Inferior parietal cortex (tissue), 1 donor: ENCODE measurements at regions not wholly inside any gene's neighbourhood (a gene's known extent, or its start where the extent isn't known, plus 50 kb on each side); places are given as distances from the start of the nearest gene placed in this dataset.

Experiments used
- DNase-seq: peaks from one replicate; pipeline ENCODE4 v3.0.0-alpha.2; 2016; ENCODE audit errors: extremely low spot score

DNA sequence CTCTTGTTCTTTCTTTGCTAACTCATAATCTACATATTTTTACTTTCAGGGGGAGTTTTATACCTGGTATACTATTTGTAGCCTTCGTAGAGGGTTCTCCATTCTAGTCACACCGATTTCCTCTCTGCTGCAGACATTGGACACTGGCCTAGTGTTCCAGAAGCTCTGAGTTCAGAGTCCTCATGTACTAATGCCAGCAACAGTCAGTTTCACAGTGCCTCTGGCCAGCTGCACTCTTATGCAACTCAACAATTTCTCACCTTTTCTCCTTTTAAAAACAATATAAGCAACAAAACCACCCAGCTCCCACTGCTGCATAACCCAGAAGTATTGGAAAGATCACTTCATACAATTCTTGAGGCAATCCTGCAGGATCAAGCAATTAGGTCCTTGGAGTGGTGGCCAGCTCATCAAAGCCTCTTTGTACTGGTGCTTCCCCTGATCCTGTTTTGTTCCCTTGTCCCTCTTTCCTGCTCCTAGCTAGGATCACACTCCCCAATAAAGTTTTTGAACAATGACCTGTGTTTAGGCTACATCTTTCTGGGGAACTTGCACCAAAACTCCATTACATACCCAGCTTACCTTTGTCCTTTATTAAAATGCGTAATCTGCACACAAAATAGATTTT is 98.1 kb upstream of the TUT7 start:
- no peak for DNase-seq

DNA sequence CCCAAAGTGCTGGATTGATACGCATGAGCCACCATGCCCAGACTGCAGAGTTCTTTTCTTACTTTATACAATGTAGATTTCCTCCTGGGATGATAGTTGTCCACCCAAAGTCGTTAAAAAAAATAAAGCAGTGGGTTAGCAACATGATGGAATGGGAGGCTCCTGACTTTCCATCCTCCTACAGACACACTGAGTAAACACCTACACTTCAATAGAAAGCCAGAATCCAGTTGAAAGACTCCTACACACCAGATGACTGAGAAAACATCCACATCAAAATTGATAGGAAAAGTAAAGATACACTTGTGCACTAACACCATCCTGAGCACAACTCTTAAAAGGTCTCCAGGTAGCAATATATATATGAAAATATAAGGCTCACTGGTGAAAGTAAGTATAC is 95.0 kb upstream of the TUT7 start:
- DNase-seq, result no peak

DNA sequence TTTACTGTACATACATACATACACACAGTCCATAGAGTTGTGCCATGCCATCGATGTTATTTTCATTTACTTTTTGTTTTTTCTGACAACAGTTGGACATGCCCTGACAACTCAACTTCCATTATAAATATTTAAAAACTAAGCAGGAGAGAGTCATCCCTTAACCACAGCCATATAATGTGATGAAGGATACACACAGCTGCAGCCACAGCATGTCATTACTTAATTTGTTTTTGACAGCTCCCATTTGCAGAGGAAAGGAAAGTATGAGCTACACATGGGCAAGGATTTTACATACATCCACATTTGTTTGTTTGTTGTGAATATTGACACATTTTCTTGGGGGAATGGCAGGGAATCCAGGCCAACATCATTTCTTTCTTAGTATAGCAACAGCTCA is 91.5 kb upstream of the TUT7 start:
- DNase-seq, result no peak

DNA sequence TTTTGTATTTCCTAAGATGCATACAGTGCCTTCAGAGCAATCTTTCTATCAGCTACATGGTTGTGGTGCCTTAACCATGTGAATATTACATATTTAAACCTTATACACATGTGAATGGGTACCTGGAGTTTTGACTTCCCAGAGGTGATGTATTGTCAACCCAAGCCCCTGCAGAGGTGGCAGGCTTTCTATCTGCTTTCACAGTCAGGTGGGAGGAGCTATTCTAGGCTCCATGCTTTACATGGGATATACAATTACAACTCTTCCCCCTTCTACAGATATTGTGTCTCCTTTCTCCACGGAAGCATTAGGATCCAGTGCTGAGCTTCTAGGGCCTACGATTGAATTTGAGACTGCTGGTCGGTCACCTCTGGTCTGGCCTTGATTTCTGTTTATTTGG is 89.8 kb upstream of the TUT7 start:
- no peak for DNase-seq

DNA sequence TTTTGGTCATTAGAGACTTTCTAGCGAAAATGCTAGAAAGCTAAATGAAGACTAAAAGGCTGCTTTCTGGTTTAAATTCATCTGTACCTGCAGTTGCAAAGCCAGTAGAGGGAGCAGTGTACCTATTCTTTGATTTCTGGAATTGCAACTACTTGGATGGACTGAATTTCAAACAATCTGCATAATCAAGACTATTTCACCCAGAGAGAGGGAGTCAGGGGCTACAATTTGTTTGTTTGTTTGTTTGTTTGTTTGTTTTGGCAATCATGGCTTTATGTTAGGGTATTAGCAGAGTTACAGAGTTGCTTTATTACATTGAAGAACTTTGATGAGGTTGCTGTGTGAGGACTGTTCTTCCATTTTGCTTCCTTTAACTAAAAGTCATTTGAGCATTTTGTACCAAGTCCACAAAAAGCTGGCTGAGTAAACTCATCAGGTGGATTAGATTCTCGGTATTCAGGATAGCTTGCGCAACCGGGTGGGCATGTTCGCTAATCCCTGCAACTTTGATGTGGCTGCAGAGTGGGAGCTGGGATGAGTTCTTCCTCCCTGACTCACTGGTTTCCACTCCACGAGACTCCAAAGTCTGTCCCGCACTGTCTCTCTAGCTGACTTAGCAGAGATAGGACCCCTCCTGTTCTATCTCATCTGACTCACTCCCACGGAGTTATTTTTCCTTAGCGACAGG is 80.0 kb upstream of the TUT7 start:
- DNase-seq, result peak; percentile 75

DNA sequence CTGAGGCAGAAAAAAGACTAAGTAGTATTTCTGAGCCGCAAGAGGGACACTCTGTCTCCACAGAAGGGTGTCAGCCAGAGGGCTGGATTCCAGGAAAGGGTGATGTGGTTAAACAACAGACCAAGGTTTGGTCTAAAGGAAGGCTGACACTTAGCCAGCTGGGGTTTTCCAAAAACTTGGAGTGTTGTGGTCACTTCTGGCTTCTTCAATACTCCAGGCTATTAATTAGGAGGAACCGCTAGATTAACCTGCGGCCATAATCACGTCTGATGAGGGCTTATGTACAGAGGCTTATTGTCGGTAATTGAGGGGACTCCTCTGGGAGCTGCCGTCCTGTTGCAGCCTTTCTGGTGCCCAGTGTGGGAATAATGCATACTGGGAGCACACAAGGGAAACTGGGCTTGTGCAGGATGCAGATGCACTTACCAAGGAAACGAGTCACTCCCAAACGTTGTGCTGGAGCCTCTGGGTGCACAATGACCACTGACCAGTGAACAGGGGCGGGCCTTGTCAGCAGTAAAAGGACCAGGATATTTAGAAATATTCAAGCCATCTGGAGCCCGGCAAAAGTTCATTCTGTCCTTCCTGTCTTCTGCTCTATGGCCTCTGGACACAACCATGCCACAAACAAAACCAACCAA is 70.2 kb upstream of the TUT7 start:
- DNase-seq, result no peak

DNA sequence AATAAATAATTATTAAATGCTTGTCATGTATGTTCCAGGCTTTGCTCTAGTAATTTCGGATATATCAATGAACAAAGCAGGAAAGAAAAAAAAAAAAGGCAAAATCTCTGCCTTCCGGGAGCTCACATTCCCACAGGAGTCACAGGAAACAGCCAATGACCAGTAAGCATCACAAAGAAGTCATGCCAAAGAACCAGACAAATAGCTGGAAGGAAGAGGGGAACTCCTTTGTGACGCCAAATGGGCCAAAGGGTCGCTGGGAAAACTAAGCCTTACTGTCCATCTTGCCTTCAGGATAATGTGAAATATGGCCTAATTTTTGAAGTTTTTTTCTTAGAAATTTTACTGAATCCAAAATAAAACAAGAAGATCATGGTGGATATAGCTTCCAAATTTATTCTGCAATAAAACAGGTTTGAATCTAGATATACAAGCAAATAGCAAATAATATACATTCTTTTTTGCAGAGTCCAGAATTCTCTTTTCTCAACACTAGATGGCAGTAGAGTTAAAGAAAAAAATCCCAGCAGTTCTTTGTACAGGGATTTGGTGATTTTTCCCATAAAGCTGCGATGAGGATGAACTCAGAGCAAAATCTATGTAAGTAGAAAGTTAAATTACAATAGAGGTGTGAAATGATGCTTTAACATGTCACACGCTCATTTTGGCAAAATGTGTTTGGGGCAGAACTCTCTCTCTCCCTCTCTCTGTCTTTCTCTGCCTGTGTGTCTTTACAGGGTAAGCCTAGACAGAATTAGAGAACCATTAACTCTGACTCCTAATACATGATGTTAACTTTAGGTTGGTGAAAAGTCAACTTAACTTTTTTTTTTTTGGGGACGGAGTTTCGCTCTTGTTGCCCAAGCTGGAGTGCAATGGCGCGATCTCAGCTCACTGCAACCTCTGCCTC is 60.0 kb upstream of the TUT7 start:
- DNase-seq, result peak; percentile 71

DNA sequence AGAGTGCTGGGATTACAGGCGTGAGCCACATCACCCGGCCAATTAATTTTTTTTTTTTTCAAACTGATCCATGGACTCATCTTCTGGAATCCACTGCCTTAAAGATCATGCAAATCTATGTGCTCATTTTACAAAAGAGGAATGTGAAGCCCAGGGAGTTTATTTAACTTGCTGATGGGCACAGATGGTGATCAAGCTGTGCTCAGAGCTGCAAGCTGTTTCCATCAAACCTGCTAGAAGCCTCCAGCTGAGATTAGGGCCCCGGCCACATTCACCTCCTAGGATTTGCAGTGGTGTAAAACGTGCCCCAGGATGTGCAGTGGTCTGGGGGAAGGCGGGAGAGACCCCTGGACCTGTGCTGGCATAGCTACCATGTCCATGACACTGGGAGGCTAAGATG is 56.1 kb upstream of the TUT7 start:
- DNase-seq, result no peak

DNA sequence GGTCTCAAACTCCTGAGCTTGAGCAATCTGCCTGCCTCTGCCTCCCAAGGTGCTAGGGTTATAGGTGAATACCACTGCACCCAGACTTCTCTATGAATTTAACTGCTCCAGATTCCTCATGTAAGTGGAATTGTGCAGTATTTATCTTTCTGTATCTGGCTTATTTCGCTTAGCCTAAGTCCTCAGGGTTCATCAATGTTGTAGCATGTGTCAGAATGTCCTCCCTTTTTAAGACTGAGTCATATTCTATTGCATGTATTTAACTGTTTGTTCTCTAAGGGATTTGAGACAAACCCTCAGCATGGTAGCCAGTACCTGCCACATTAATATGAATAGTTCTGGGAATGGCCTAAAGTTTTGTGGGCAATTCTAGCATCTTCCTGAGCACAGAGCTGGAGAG is 53.9 kb upstream of the TUT7 start:
- no peak for DNase-seq

DNA sequence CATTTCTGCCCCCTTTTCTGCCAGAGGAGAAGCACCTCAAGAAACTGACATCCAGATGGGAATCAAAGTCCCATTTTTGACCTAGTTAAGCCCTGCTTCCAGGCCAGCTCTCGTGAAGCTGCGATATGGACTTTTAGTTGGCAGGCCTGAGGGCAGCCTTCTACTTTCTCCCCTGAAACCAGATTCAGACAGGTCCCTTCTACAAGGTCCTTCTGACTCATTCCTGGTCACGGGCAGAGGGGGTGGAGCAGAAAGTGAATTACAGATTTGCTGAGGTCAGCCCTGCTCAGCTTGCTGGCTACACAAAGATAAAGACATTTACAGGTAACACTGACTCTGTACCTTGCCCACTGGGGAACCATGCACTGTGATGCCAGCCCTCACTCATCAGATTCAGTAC is 52.8 kb upstream of the TUT7 start:
- no peak for DNase-seq

DNA sequence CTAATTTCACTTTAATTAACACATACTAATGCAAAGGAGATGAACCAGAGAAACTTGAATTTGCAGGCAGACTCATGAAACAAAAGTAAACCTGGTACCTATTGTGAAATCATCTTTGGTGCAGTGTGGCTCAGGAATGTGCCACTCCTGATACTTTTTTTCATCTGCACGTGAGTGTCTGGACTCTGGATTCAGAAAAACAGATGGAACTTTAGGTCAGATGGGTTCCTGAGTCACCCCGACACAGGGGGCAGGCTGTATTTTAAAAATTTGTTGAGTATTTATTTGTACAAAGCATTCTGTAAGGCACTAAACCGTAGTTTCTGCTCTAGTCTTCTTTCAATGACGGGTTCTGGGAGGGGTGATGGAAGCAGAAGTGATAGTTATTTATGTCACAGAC is 52.2 kb upstream of the TUT7 start:
- peak; percentile 45 for DNase-seq

DNA sequence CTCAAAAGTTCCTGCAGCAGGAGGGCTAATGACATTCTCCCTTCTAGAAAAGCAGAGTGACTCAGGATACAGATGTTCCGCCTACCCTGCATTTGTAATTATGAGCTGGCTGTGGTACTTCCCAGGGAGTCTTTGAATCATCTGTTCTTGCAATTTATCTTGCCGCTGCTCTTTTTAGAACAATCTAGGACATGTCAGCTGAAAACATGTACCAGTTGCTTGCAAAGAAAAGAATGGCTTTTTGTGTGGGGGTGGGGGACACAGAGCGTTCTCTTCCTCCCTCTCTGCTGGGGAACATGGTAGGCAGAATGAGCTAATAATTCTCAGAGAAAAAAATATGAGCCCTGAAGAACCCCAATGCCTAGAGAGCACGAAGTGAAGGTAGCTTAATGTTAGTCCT is 51.7 kb upstream of the TUT7 start:
- DNase-seq, result peak; percentile 67

DNA sequence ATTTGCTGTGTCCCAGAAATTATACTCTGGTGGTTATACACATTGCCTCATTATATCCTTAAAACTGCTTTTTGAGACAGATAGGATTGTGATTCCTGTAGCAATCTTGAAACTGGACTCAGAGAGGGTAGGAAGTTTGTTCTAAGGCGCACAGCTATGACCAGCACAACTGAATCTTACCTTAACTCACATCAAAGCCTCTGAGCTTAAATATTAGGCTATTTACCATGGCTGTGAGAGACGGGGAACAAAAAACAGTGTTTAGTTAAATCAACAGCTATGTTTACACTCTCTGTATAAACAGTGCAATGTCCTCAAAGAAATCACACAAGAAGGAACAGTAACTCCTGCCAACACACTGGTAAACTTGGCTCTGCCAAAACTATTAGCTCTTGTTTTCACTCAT is 50.9 kb upstream of the TUT7 start:
- no peak for DNase-seq
